GM12892 (cell line): ENCODE measurements at regions not wholly inside any gene's neighbourhood (a gene's known extent, or its start where the extent isn't known, plus 50 kb on each side); places are given as distances from the start of the nearest gene placed in this dataset.

Experiments
- POLR2A ChIP-seq: IDR thresholded peaks from 2 replicates; pipeline ENCODE4 v1.6.1; 2011; ENCODE audit warnings: low read depth, low read length, control low read depth
- POLR2AphosphoS5 ChIP-seq: IDR thresholded peaks from 2 replicates; pipeline ENCODE4 v1.6.1; 2011; ENCODE audit warnings: low read depth, low read length, control low read depth
- TAF1 ChIP-seq: IDR thresholded peaks from 2 replicates; pipeline ENCODE4 v1.6.1; 2011; ENCODE audit warnings: low read depth, mild to moderate bottlenecking, control low read depth, low read length, borderline replicate concordance

DNA sequence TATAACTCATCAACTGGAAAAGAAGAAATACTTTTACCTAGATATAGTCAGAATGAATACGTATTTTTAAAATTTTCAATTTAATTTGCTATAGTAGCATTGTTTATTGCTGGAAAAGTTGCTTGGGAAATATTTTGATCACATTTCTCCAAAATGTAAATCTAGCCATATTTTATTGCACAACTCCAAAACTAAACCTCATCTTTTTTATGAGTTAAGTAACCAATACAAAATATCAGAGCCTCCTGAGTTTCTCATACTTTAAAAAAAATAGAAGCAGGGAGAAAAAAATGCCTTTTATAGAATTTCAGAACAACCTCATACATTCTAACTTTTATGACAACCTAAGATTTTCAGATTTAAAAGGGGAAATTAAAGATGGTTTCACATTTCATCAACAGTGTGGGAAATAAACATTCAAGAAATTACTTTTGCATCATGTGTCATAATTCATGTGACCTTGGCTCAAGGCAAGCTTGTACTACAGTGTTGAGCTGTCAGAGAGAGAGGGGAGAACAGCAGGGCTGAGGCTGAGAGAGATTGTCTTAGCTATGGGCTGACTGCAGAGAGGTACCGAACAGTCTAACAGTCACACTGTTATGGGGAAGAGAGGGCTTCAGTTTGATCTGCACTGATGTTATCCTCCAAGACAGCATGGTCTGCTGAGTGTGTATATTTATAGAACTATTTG lies 519.0 kb downstream of the LTN1 start:
- TF ChIP-seq POLR2AphosphoS5: no peak
- TF ChIP-seq POLR2A: no peak
- TF ChIP-seq TAF1: no peak
